Suprapubic skin (tissue), 4 donors: ENCODE measurements at regions not wholly inside any gene's neighbourhood (a gene's known extent, or its start where the extent isn't known, plus 50 kb on each side); places are given as distances from the start of the nearest gene placed in this dataset.

Source experiments
- EP300 ChIP-seq: sonication (generic); formaldehyde crosslinking; IDR thresholded peaks from one replicate; pipeline ENCODE4 v1.6.1; 2017; ENCODE audit warnings: antibody characterized with exemption
- POLR2A ChIP-seq, 2 donors: fragments of 450-650 bp; IDR thresholded peaks; one replicate each; pipeline ENCODE4 v1.6.1; 2017; ENCODE audit warnings: antibody characterized with exemption in 2 of 2, mild to moderate bottlenecking in 2 of 2, moderate library complexity in 2 of 2
- POLR2AphosphoS5 ChIP-seq, 3 donors: sonication (generic); formaldehyde crosslinking; IDR thresholded peaks; one replicate each; pipeline ENCODE4 v1.6.1; 2017; ENCODE audit warnings: antibody characterized with exemption in 3 of 3
- TF ChIP-seq, protein P1 (sequence below), 2 donors: fragments of 200-600 bp in 1 of 2; fragments of 450-650 bp in 1 of 2; sonication (generic) in 1 of 2; IDR thresholded peaks; one replicate each; pipeline ENCODE4 v1.5.1; 2016 to 2019; ENCODE audit warnings: antibody characterized with exemption in 2 of 2, mild to moderate bottlenecking in 1 of 2, moderate library complexity in 1 of 2

DNA sequence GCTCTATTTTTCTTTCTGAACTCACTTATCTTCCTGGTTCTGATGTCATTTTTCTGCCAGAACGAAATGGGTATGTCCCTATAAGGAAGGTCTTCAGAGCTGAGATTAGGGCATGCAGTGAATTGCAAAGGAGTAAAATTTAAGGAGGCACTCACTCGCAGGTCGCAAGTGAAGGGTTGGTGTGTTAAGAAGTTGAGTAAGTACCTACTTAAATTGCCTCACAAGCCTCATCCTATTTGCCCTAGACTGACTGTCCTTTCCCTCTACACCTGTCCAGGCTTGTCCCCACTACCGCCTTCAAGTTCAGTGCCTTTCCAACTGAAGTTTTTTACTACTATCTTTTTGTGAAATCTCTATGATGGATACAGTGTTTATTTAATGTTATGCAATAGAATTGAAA, 191.5 kb downstream of the AHR start:
- TF ChIP-seq, protein P1, sequence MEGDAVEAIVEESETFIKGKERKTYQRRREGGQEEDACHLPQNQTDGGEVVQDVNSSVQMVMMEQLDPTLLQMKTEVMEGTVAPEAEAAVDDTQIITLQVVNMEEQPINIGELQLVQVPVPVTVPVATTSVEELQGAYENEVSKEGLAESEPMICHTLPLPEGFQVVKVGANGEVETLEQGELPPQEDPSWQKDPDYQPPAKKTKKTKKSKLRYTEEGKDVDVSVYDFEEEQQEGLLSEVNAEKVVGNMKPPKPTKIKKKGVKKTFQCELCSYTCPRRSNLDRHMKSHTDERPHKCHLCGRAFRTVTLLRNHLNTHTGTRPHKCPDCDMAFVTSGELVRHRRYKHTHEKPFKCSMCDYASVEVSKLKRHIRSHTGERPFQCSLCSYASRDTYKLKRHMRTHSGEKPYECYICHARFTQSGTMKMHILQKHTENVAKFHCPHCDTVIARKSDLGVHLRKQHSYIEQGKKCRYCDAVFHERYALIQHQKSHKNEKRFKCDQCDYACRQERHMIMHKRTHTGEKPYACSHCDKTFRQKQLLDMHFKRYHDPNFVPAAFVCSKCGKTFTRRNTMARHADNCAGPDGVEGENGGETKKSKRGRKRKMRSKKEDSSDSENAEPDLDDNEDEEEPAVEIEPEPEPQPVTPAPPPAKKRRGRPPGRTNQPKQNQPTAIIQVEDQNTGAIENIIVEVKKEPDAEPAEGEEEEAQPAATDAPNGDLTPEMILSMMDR (IDR thresholded peaks at IDR 0.05), result no peak
- TF ChIP-seq EP300 (no peak), POLR2A (IDR thresholded peaks at IDR 0.05) (no peak), POLR2AphosphoS5 (IDR thresholded peaks at IDR 0.05) (no peak)
